SJCRH30 (cell line): ENCODE measurements at regions not wholly inside any gene's neighbourhood (a gene's known extent, or its start where the extent isn't known, plus 50 kb on each side); places are given as distances from the start of the nearest gene placed in this dataset.
A peak's percentile ranks its signal among the peaks of the same experiment; 100 is the strongest.
"Not testable (repeated sequence)": the region's sequence is repeated elsewhere in the genome, so short reads cannot be mapped to it uniquely, and the experiment has no call there.

Experiments
- DNase-seq, 2 experiments: peaks; one replicate each; pipeline ENCODE4 v3.0.0-alpha.2; 2015 to 2020
- H3K27ac ChIP-seq: fragments of 250-450 bp; sonication (Bioruptor Pico); 2 replicates; pipeline ENCODE4 v1.5.1; 2020; ENCODE audit warnings: mild to moderate bottlenecking, moderate library complexity
- H3K27me3 ChIP-seq: fragments of 250-450 bp; sonication (Bioruptor Pico); 2 replicates; pipeline ENCODE4 v1.5.1; 2020; ENCODE audit warnings: mild to moderate bottlenecking, moderate library complexity
- H3K36me3 ChIP-seq: fragments of 250-450 bp; sonication (Bioruptor Pico); 2 replicates; pipeline ENCODE4 v1.5.1; 2020; ENCODE audit warnings: mild to moderate bottlenecking, moderate library complexity
- H3K4me1 ChIP-seq: fragments of 250-450 bp; sonication (Bioruptor Pico); 2 replicates; pipeline ENCODE4 v1.5.1; 2020; ENCODE audit warnings: mild to moderate bottlenecking, moderate library complexity
- H3K4me3 ChIP-seq: fragments of 250-450 bp; sonication (Bioruptor Pico); 2 replicates; pipeline ENCODE4 v1.5.1; 2020; ENCODE audit warnings: mild to moderate bottlenecking, moderate library complexity
- H3K9me3 ChIP-seq: fragments of 250-450 bp; sonication (Bioruptor Pico); replicated peaks from 2 replicates; pipeline ENCODE4 v1.5.1; 2020; ENCODE audit warnings: mild to moderate bottlenecking, moderate library complexity

- no peaks in the 10 kb centered on the region for H3K36me3 ChIP-seq
- no peak overlapping the region for H3K27ac ChIP-seq
- no peaks in the 10 kb centered on the region for H3K27me3 ChIP-seq
- peak; percentile 29 to 61 for DNase-seq
- no peaks in the 10 kb centered on the region for H3K9me3 ChIP-seq
- no peaks in the 10 kb centered on the region for H3K4me1 ChIP-seq
- no peak overlapping the region for H3K4me3 ChIP-seq
Observed at GRCh38 chr13:67416047-67416925, 186.2 kb upstream of the PCDH9 start.

GRCh38 chr13:67410645-67411044 lies 180.5 kb upstream of the PCDH9 start:
- DNase-seq: no peak
- no peak overlapping the region for H3K27ac ChIP-seq

GRCh38 chr13:67408798-67409197 lies 178.7 kb upstream of the PCDH9 start:
- Histone ChIP-seq H3K36me3 (no peaks in the 10 kb centered on the region), H3K27me3 (no peaks in the 10 kb centered on the region), H3K4me3 (no peak overlapping the region), H3K9me3 (no peaks in the 10 kb centered on the region), H3K27ac (no peak overlapping the region), H3K4me1 (no peaks in the 10 kb centered on the region)
- no peak for DNase-seq

More at GRCh38 chr13:67410645-67411044, 180.5 kb upstream of the PCDH9 start:
- Histone ChIP-seq H3K9me3 (no peaks in the 10 kb centered on the region), H3K4me1 (no peaks in the 10 kb centered on the region), H3K36me3 (no peaks in the 10 kb centered on the region), H3K27me3 (no peaks in the 10 kb centered on the region), H3K4me3 (no peak overlapping the region)

- Histone ChIP-seq H3K27ac (no peak overlapping the region), H3K4me3 (no peak overlapping the region), H3K27me3 (no peaks in the 10 kb centered on the region), H3K4me1 (no peaks in the 10 kb centered on the region), H3K36me3 (no peaks in the 10 kb centered on the region), H3K9me3 (no peaks in the 10 kb centered on the region)
- no peak for DNase-seq
Observed at GRCh38 chr13:67402546-67402945, 172.4 kb upstream of the PCDH9 start.

GRCh38 chr13:67395577-67395976 lies 165.4 kb upstream of the PCDH9 start:
- H3K27ac ChIP-seq: no peak overlapping the region
- no peaks in the 10 kb centered on the region for H3K27me3 ChIP-seq
- no peak for DNase-seq
- H3K4me3 ChIP-seq: no peak overlapping the region
- no peaks in the 10 kb centered on the region for H3K36me3 ChIP-seq
- no peaks in the 10 kb centered on the region for H3K9me3 ChIP-seq
- peaks cover under 1% of the 10 kb centered on the region; the same call in 1 of the 2 replicates for H3K4me1 ChIP-seq

GRCh38 chr13:67392014-67392413 lies 161.9 kb upstream of the PCDH9 start:
- H3K9me3 ChIP-seq: no peaks in the 10 kb centered on the region
- H3K4me3 ChIP-seq: no peak overlapping the region
- no peak for DNase-seq
- no peaks in the 10 kb centered on the region for H3K27me3 ChIP-seq
- no peak overlapping the region for H3K27ac ChIP-seq
- peaks cover 6% of the 10 kb centered on the region; the same call in 1 of the 2 replicates for H3K4me1 ChIP-seq
- H3K36me3 ChIP-seq: no peaks in the 10 kb centered on the region

- Histone ChIP-seq H3K4me3 (no peak overlapping the region), H3K27ac (no peak overlapping the region), H3K4me1 (peaks cover 6% of the 10 kb centered on the region; the same call in 1 of the 2 replicates), H3K9me3 (no peaks in the 10 kb centered on the region), H3K27me3 (no peaks in the 10 kb centered on the region), H3K36me3 (no peaks in the 10 kb centered on the region)
- DNase-seq: no peak
Observed at GRCh38 chr13:67390462-67391086, 160.4 kb upstream of the PCDH9 start.

GRCh38 chr13:67389171-67389570 lies 159.0 kb upstream of the PCDH9 start:
- Histone ChIP-seq H3K4me1 (peaks cover 6% of the 10 kb centered on the region; the same call in 1 of the 2 replicates), H3K27me3 (no peaks in the 10 kb centered on the region), H3K27ac (no peak overlapping the region), H3K9me3 (no peaks in the 10 kb centered on the region), H3K36me3 (no peaks in the 10 kb centered on the region), H3K4me3 (no peak overlapping the region)
- no peak for DNase-seq

GRCh38 chr13:67383109-67383757 lies 153.1 kb upstream of the PCDH9 start:
- not testable (repeated sequence) for H3K36me3 ChIP-seq, H3K4me3 ChIP-seq, H3K9me3 ChIP-seq, H3K4me1 ChIP-seq, H3K27ac ChIP-seq, H3K27me3 ChIP-seq
- DNase-seq: peak; percentile 5 to 24

- Histone ChIP-seq H3K9me3 (no peaks in the 10 kb centered on the region), H3K4me3 (no peak overlapping the region), H3K27ac (no peak overlapping the region), H3K4me1 (no peaks in the 10 kb centered on the region), H3K27me3 (no peaks in the 10 kb centered on the region), H3K36me3 (no peaks in the 10 kb centered on the region)
- DNase-seq: no peak
Observed at GRCh38 chr13:67377919-67378318, 147.8 kb upstream of the PCDH9 start.

GRCh38 chr13:67374391-67374790 lies 144.3 kb upstream of the PCDH9 start:
- no peaks in the 10 kb centered on the region for H3K9me3 ChIP-seq
- no peak for DNase-seq
- no peaks in the 10 kb centered on the region for H3K27me3 ChIP-seq
- no peak overlapping the region for H3K27ac ChIP-seq
- H3K36me3 ChIP-seq: no peaks in the 10 kb centered on the region
- H3K4me1 ChIP-seq: peaks cover 12% of the 10 kb centered on the region
- H3K4me3 ChIP-seq: no peak overlapping the region

GRCh38 chr13:67372868-67373464 lies 142.8 kb upstream of the PCDH9 start:
- Histone ChIP-seq H3K9me3 (no peaks in the 10 kb centered on the region), H3K36me3 (no peaks in the 10 kb centered on the region), H3K4me3 (no peak overlapping the region), H3K4me1 (peaks cover 16% of the 10 kb centered on the region), H3K27me3 (no peaks in the 10 kb centered on the region), H3K27ac (no peak overlapping the region)
- no peak for DNase-seq

- Histone ChIP-seq H3K9me3 (no peaks in the 10 kb centered on the region), H3K36me3 (no peaks in the 10 kb centered on the region), H3K27ac (peak overlapping the region; percentile 45), H3K27me3 (no peaks in the 10 kb centered on the region), H3K4me3 (0 out of 2 replicates have a peak overlapping the region, but pooled peaks have one; percentile 3), H3K4me1 (peaks cover 16% of the 10 kb centered on the region)
- DNase-seq: peak; percentile 9 to 36
Observed at GRCh38 chr13:67369895-67370660, 139.9 kb upstream of the PCDH9 start.

GRCh38 chr13:67367399-67367798 lies 137.3 kb upstream of the PCDH9 start:
- DNase-seq: no peak
- Histone ChIP-seq H3K36me3 (no peaks in the 10 kb centered on the region), H3K4me3 (no peak overlapping the region), H3K4me1 (peaks cover 16% of the 10 kb centered on the region), H3K9me3 (no peaks in the 10 kb centered on the region), H3K27me3 (no peaks in the 10 kb centered on the region), H3K27ac (no peak overlapping the region)
